Fibroblast of lung (primary cell): ENCODE measurements at regions not wholly inside any gene's neighbourhood (a gene's known extent, or its start where the extent isn't known, plus 50 kb on each side); places are given as distances from the start of the nearest gene placed in this dataset.

Source experiments
- DNase-seq, 2 donors: peaks; one replicate each; pipeline versions ENCODE4 v3.0.0 to v3.0.0-alpha.2; 2010; ENCODE audit warnings: low read depth in 2 of 2
- H2AFZ ChIP-seq: 2 replicates; pipeline ENCODE4 v1.5.1; 2012; ENCODE audit warnings: low read length, control low read depth, inconsistent platforms
- H3K27ac ChIP-seq: 2 replicates; pipeline ENCODE4 v1.5.1; 2011; ENCODE audit warnings: low read length, control low read depth; ENCODE audit not compliant: insufficient read depth
- H3K27me3 ChIP-seq: 2 replicates; pipeline ENCODE4 v1.5.1; 2011; ENCODE audit warnings: mild to moderate bottlenecking, low read length; ENCODE audit not compliant: control insufficient read depth, insufficient read depth
- H3K36me3 ChIP-seq: 2 replicates; pipeline ENCODE4 v1.5.1; 2011; ENCODE audit warnings: low read length; ENCODE audit not compliant: control insufficient read depth, insufficient read depth
- H3K4me1 ChIP-seq: 2 replicates; pipeline ENCODE4 v1.5.1; 2011; ENCODE audit warnings: low read length; ENCODE audit not compliant: control insufficient read depth, insufficient read depth; ENCODE audit errors: extremely low read depth
- H3K4me2 ChIP-seq: 2 replicates; pipeline ENCODE4 v1.5.1; 2011; ENCODE audit warnings: low read length, control low read depth; ENCODE audit not compliant: insufficient read depth; ENCODE audit errors: extremely low read depth
- H3K4me3 ChIP-seq, 4 experiments: fragments of 200-600 bp in 1 of 4; sonication (generic) in 1 of 4; replicated peaks in 1 of 4; 2 replicates each; pipeline ENCODE4 v1.5.1; 2011 to 2016; ENCODE audit warnings: low read length in 4 of 4, low read depth in 3 of 4, mild to moderate bottlenecking in 3 of 4, control low read depth in 2 of 4, inconsistent platforms in 1 of 4, mixed read lengths in 1 of 4; ENCODE audit not compliant: insufficient read depth in 1 of 4; ENCODE audit errors: control extremely low read depth in 1 of 4
- H3K79me2 ChIP-seq: 2 replicates; pipeline ENCODE4 v1.5.1; 2012; ENCODE audit warnings: mild to moderate bottlenecking, low read length, inconsistent platforms; ENCODE audit not compliant: control insufficient read depth, insufficient read depth
- H3K9ac ChIP-seq: 2 replicates; pipeline ENCODE4 v1.5.1; 2011; ENCODE audit warnings: mild to moderate bottlenecking, low read length, control low read depth; ENCODE audit not compliant: insufficient read depth
- H3K9me3 ChIP-seq: 2 replicates; pipeline ENCODE4 v1.5.1; 2012; ENCODE audit warnings: low read depth, low read length; ENCODE audit not compliant: control insufficient read depth, insufficient read depth
- H4K20me1 ChIP-seq: 2 replicates; pipeline ENCODE4 v1.5.1; 2011; ENCODE audit warnings: low read length; ENCODE audit not compliant: control insufficient read depth, insufficient read depth; ENCODE audit errors: extremely low read depth
- CTCF ChIP-seq, 2 donors: IDR thresholded peaks in 1 of 2; conservative IDR thresholded peaks in 1 of 2; 1 replicate in 1 of 2; 2 replicates in 1 of 2; pipeline ENCODE4 v1.5.1; 2011 to 2012; ENCODE audit warnings: low read length in 2 of 2, control low read depth in 1 of 2, inconsistent platforms in 1 of 2, low read depth in 1 of 2, mild to moderate bottlenecking in 1 of 2
- EZH2 ChIP-seq: IDR thresholded peaks from 2 replicates; pipeline ENCODE4 v1.5.1; 2012; ENCODE audit warnings: low read length, control low read depth, mild to moderate bottlenecking; ENCODE audit errors: missing control alignments

DNA sequence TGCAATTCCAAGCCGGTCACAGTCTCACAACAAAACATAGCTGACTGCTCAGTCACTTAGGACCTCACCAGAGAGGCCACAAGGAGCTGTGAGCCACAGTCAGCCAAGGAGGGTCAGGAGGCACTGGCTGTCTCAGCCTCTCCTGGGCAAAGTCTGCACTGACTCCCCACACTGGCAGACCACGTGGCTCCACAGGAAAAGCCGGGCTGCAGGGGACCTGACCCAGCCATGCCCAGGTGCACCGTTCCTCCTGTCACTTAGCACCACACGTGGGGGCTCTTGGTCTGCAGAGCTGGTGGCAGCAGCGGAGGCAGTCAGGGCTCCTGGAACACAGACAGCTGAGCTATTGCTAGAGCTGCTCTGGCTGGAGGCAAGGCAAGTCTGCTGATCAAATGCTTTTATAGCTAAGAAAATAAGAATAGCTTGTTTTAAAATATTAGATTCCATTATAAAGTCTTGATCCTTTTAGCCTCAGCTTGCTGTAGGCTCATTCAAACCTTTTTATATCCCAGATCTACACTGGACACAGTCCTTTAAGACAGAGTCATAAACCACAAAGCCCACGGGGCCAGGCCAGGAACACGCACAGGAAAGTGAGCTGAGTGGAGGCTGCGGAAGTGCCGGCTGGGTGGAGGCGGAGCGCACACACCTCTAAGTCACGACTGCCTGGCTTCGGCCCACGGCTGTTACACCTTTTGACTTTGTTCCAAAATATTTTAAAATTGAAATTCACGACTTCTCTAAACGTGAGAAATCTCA, 744.1 kb downstream of the UQCRFS1 start:
- DNase-seq = peak in 1 of 2 donors; percentile 77
- H3K4me3 ChIP-seq = no peak overlapping the region
- H3K27ac ChIP-seq = no peak overlapping the region
- no peaks in the 10 kb centered on the region for H3K36me3 ChIP-seq
- no peaks in the 10 kb centered on the region for H3K4me1 ChIP-seq
- TF ChIP-seq EZH2 (no peak), CTCF (conservative IDR thresholded peaks at IDR 0.05 in 1 of 2, IDR thresholded peaks at IDR 0.05 in 1 of 2; ENCODE audit: low read depth in 1 of 2, low read length in 2 of 2) (no peak)
- no peaks in the 10 kb centered on the region for H3K9me3 ChIP-seq
- no peak overlapping the region for H3K9ac ChIP-seq
- no peak overlapping the region for H2AFZ ChIP-seq
- H3K79me2 ChIP-seq = no peaks in the 10 kb centered on the region
- no peaks in the 10 kb centered on the region for H4K20me1 ChIP-seq
- no peaks in the 10 kb centered on the region for H3K27me3 ChIP-seq
- no peak overlapping the region for H3K4me2 ChIP-seq

- no peaks in the 10 kb centered on the region for H3K36me3 ChIP-seq
- DNase-seq = peak; percentile 44 to 51
- H3K79me2 ChIP-seq = no peaks in the 10 kb centered on the region
- H3K4me2 ChIP-seq = no peak overlapping the region
- no peaks in the 10 kb centered on the region for H3K27me3 ChIP-seq
- no peaks in the 10 kb centered on the region for H4K20me1 ChIP-seq
- no peaks in the 10 kb centered on the region for H3K9me3 ChIP-seq
- H3K4me3 ChIP-seq = no peak overlapping the region
- no peak overlapping the region for H3K9ac ChIP-seq
- H3K27ac ChIP-seq = no peak overlapping the region
- H2AFZ ChIP-seq = no peak overlapping the region
- no peaks in the 10 kb centered on the region for H3K4me1 ChIP-seq
- peak; percentile 58 to 69 for TF ChIP-seq CTCF (conservative IDR thresholded peaks at IDR 0.05 in 1 of 2, IDR thresholded peaks at IDR 0.05 in 1 of 2; ENCODE audit: low read depth in 1 of 2, low read length in 2 of 2)
- TF ChIP-seq EZH2 = no peak
Measured at GRCh38 chr19:28466107-28467045, 746.6 kb downstream of the UQCRFS1 start.

- H3K9ac ChIP-seq = no peak overlapping the region
- no peaks in the 10 kb centered on the region for H3K79me2 ChIP-seq
- H3K4me2 ChIP-seq = no peak overlapping the region
- H4K20me1 ChIP-seq = no peaks in the 10 kb centered on the region
- H3K36me3 ChIP-seq = no peaks in the 10 kb centered on the region
- no peaks in the 10 kb centered on the region for H3K9me3 ChIP-seq
- peak in 1 of 2 donors; percentile 62 for DNase-seq
- TF ChIP-seq CTCF (conservative IDR thresholded peaks at IDR 0.05 in 1 of 2, IDR thresholded peaks at IDR 0.05 in 1 of 2; ENCODE audit: low read depth in 1 of 2, low read length in 2 of 2) (no peak), EZH2 (no peak)
- no peak overlapping the region for H3K4me3 ChIP-seq
- no peaks in the 10 kb centered on the region for H3K4me1 ChIP-seq
- no peak overlapping the region for H2AFZ ChIP-seq
- no peaks in the 10 kb centered on the region for H3K27me3 ChIP-seq
- H3K27ac ChIP-seq = no peak overlapping the region
Measured at GRCh38 chr19:28465371-28466086, 747.4 kb downstream of the UQCRFS1 start.
